ENCODE measurements at regions not wholly inside any gene's neighbourhood (a gene's known extent, or its start where the extent isn't known, plus 50 kb on each side); places are given as distances from the start of the nearest gene placed in this dataset.
A peak's percentile ranks its signal among the peaks of the same experiment; 100 is the strongest.

DNA sequence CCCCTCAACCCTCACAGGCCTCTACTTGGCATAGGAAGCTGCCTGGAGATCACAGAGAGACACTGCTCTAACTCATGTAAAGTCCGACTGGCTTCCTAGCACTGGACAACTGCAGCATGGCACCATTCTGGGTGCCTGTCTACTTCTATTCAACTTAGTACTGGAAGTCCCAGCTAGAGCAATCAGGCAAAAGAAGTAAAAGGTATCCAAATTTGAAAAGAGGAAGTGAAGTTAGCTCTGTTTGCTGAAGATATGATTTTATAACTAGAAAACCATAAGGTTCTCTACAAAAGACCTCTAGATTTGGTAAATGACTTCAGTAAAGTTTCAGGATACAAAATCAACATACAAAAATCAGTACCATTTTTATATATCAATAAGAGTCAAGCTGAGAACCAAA, 1017.6 kb downstream of the PCDH9 start:
- intact Hi-C loops (cut with micrococcal nuclease) = no loop called here
- H2AFZ ChIP-seq (ENCODE audit: low read depth, low read length) = no peak overlapping the region
- DNase-seq (ENCODE audit: low read depth, low spot score) (no peak), FAIRE-seq (no peak)
- no peaks in the 10 kb centered on the region for H3K79me2 ChIP-seq (ENCODE audit: control insufficient read depth, insufficient read depth, low read length)
- no peak overlapping the region for H3K9ac ChIP-seq (replicated peaks; ENCODE audit: extremely low read depth, insufficient read depth, low read length)
- dilution Hi-C loops (cut with MboI; ENCODE audit: extremely low pct_ligation_motif_present, low sequenced_read_pairs) = no loop called here
- CTCF ChIA-PET = interaction anchor here (1.4 kb wide), 1 partner anchor 11 kb away, joined by 4 read pairs; no protein-coding TSS in a partner anchor
- no peaks in the 10 kb centered on the region for H3K27me3 ChIP-seq (ENCODE audit: control insufficient read depth in 2 of 2, insufficient read depth in 2 of 2, low read length in 2 of 2)
- TF ChIP-seq JUN (IDR thresholded peaks at IDR 0.05; ENCODE audit: borderline replicate concordance, insufficient read depth, insufficient read length, low read depth) (no peak), POLR2AphosphoS5 (IDR thresholded peaks at IDR 0.05; ENCODE audit: insufficient read depth, low read depth, low read length) (no peak), FOS (IDR thresholded peaks at IDR 0.05; ENCODE audit: borderline replicate concordance, insufficient read depth, low read length) (no peak), POLR2A (IDR thresholded peaks at IDR 0.05; ENCODE audit: low read depth, low read length) (no peak)
- TF ChIP-seq, protein P1, sequence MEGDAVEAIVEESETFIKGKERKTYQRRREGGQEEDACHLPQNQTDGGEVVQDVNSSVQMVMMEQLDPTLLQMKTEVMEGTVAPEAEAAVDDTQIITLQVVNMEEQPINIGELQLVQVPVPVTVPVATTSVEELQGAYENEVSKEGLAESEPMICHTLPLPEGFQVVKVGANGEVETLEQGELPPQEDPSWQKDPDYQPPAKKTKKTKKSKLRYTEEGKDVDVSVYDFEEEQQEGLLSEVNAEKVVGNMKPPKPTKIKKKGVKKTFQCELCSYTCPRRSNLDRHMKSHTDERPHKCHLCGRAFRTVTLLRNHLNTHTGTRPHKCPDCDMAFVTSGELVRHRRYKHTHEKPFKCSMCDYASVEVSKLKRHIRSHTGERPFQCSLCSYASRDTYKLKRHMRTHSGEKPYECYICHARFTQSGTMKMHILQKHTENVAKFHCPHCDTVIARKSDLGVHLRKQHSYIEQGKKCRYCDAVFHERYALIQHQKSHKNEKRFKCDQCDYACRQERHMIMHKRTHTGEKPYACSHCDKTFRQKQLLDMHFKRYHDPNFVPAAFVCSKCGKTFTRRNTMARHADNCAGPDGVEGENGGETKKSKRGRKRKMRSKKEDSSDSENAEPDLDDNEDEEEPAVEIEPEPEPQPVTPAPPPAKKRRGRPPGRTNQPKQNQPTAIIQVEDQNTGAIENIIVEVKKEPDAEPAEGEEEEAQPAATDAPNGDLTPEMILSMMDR (IDR thresholded peaks at IDR 0.05; ENCODE audit: extremely low read depth in 1 of 2, insufficient read depth in 1 of 2, low read depth in 1 of 2, low read length in 2 of 2) = no peak
- TF ChIP-seq, protein P2, sequence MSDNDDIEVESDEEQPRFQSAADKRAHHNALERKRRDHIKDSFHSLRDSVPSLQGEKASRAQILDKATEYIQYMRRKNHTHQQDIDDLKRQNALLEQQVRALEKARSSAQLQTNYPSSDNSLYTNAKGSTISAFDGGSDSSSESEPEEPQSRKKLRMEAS (IDR thresholded peaks at IDR 0.05; ENCODE audit: insufficient read depth, insufficient read length) = no peak
- no peaks in the 10 kb centered on the region for H3K36me3 ChIP-seq (ENCODE audit: control insufficient read depth in 2 of 2, extremely low read depth in 1 of 2, insufficient read depth in 2 of 2, low read length in 2 of 2)
- no peak overlapping the region for H3K4me2 ChIP-seq (ENCODE audit: insufficient read depth, low read length)
- POLR2A ChIA-PET = no interaction called here
- no peak overlapping the region for H3K4me3 ChIP-seq (replicated peaks in 1 of 3; ENCODE audit: insufficient read depth in 1 of 3, low read depth in 1 of 3, low read length in 3 of 3)
- H3K27ac ChIP-seq (ENCODE audit: insufficient read depth, low read depth, low read length) = no peak overlapping the region
- H3K9me3 ChIP-seq (replicated peaks; ENCODE audit: control insufficient read depth, insufficient read depth, low read length) = no peaks in the 10 kb centered on the region
- H3K9me1 ChIP-seq (replicated peaks; ENCODE audit: control insufficient read depth, extremely low read depth, insufficient read depth, low read length) = no peaks in the 10 kb centered on the region
- no peaks in the 10 kb centered on the region for H4K20me1 ChIP-seq (replicated peaks; ENCODE audit: control insufficient read depth, extremely low read depth, insufficient read depth, low read length)
- H3K4me1 ChIP-seq (ENCODE audit: control insufficient read depth, extremely low read depth, insufficient read depth, low read length) = no peaks in the 10 kb centered on the region
- no TSS peak for BruUV-seq (replicated peaks)

- ChIA-PET POLR2A (no interaction called here), CTCF (interaction anchor here (1.4 kb wide), 1 partner anchor 10 kb away, joined by 5 read pairs; no protein-coding TSS in a partner anchor)
- no peaks in the 10 kb centered on the region for H3K4me1 ChIP-seq (ENCODE audit: control insufficient read depth, extremely low read depth, insufficient read depth, low read length)
- no peak overlapping the region for H3K9ac ChIP-seq (replicated peaks; ENCODE audit: extremely low read depth, insufficient read depth, low read length)
- BruUV-seq (replicated peaks) = no TSS peak
- H3K4me3 ChIP-seq (replicated peaks in 1 of 3; ENCODE audit: insufficient read depth in 1 of 3, low read depth in 1 of 3, low read length in 3 of 3) = no peak overlapping the region
- H2AFZ ChIP-seq (ENCODE audit: low read depth, low read length) = peak overlapping the region; percentile 73
- no peaks in the 10 kb centered on the region for H3K79me2 ChIP-seq (ENCODE audit: control insufficient read depth, insufficient read depth, low read length)
- intact Hi-C loops (cut with micrococcal nuclease) (no loop called here), dilution Hi-C loops (cut with MboI; ENCODE audit: extremely low pct_ligation_motif_present, low sequenced_read_pairs) (no loop called here)
- no peaks in the 10 kb centered on the region for H3K36me3 ChIP-seq (ENCODE audit: control insufficient read depth in 2 of 2, extremely low read depth in 1 of 2, insufficient read depth in 2 of 2, low read length in 2 of 2)
- TF ChIP-seq, protein P1 (IDR thresholded peaks at IDR 0.05; ENCODE audit: extremely low read depth in 1 of 2, insufficient read depth in 1 of 2, low read depth in 1 of 2, low read length in 2 of 2) = no peak
- TF ChIP-seq FOS (IDR thresholded peaks at IDR 0.05; ENCODE audit: borderline replicate concordance, insufficient read depth, low read length) = peak; percentile 89
- TF ChIP-seq, protein P2 (IDR thresholded peaks at IDR 0.05; ENCODE audit: insufficient read depth, insufficient read length) = no peak
- TF ChIP-seq JUN (IDR thresholded peaks at IDR 0.05; ENCODE audit: borderline replicate concordance, insufficient read depth, insufficient read length, low read depth) = peak; percentile 48
- no peak for TF ChIP-seq POLR2AphosphoS5 (IDR thresholded peaks at IDR 0.05; ENCODE audit: insufficient read depth, low read depth, low read length)
- no peaks in the 10 kb centered on the region for H3K9me1 ChIP-seq (replicated peaks; ENCODE audit: control insufficient read depth, extremely low read depth, insufficient read depth, low read length)
- DNase-seq (ENCODE audit: low read depth, low spot score) (peak; percentile 80), FAIRE-seq (no peak)
- no peaks in the 10 kb centered on the region for H3K9me3 ChIP-seq (replicated peaks; ENCODE audit: control insufficient read depth, insufficient read depth, low read length)
- peak overlapping the region; percentile 29 for H3K27ac ChIP-seq (ENCODE audit: insufficient read depth, low read depth, low read length)
- H3K27me3 ChIP-seq (ENCODE audit: control insufficient read depth in 2 of 2, insufficient read depth in 2 of 2, low read length in 2 of 2) = no peaks in the 10 kb centered on the region
- H3K4me2 ChIP-seq (ENCODE audit: insufficient read depth, low read length) = peak overlapping the region; percentile 55
- H4K20me1 ChIP-seq (replicated peaks; ENCODE audit: control insufficient read depth, extremely low read depth, insufficient read depth, low read length) = no peaks in the 10 kb centered on the region
These were observed 1019.5 kb downstream of the PCDH9 start for GRCh38 chr13:66210677-66211076.

Data from endothelial cell of umbilical vein (primary cell).